Activated CD8-positive, alpha-beta memory T cell treated with anti-CD3 and anti-CD28 coated beads, Interleukin-2, amount 10 ng/mL, durations not matched to agents 7 days and 5 days (primary cell): ENCODE measurements at regions not wholly inside any gene's neighbourhood (a gene's known extent, or its start where the extent isn't known, plus 50 kb on each side); places are given as distances from the start of the nearest gene placed in this dataset.
"Not testable (repeated sequence)": the region's sequence is repeated elsewhere in the genome, so short reads cannot be mapped to it uniquely, and the experiment has no call there.

Source experiments
- ATAC-seq: fragments of 150-1000 bp; cut with Tn5 transposase; one replicate; pipeline ENCODE4 v1.10.0; 2021; ENCODE audit warnings: moderate library complexity
- CTCF ChIA-PET: fragments of 350-600 bp; sonication (Branson Sonifier 250); formaldehyde crosslinking; loops from one replicate; lab custom pipeline; 2021; ENCODE audit warnings: antibody characterized with exemption; lab: Charles Lee
- DNase-seq: peaks from one replicate; pipeline ENCODE4 v3.0.0-alpha.2; 2020
- H3K27ac Mint-ChIP-seq: one replicate; pipeline ENCODE4 v1.8.0; 2021; ENCODE audit warnings: mild to moderate bottlenecking, mixed read lengths
- H3K27me3 Mint-ChIP-seq: one replicate; pipeline ENCODE4 v1.8.0; 2021; ENCODE audit warnings: mixed read lengths
- H3K36me3 Mint-ChIP-seq: one replicate; pipeline ENCODE4 v1.8.0; 2021; ENCODE audit warnings: mild to moderate bottlenecking, mixed read lengths
- H3K4me1 Mint-ChIP-seq: one replicate; pipeline ENCODE4 v1.8.0; 2021; ENCODE audit warnings: mixed read lengths
- H3K4me3 Mint-ChIP-seq: one replicate; pipeline ENCODE4 v1.8.0; 2021; ENCODE audit warnings: mild to moderate bottlenecking, moderate library complexity, mixed read lengths
- H3K9me3 Mint-ChIP-seq: one replicate; pipeline ENCODE4 v1.8.0; 2022; ENCODE audit warnings: low read depth, mixed read lengths

DNA sequence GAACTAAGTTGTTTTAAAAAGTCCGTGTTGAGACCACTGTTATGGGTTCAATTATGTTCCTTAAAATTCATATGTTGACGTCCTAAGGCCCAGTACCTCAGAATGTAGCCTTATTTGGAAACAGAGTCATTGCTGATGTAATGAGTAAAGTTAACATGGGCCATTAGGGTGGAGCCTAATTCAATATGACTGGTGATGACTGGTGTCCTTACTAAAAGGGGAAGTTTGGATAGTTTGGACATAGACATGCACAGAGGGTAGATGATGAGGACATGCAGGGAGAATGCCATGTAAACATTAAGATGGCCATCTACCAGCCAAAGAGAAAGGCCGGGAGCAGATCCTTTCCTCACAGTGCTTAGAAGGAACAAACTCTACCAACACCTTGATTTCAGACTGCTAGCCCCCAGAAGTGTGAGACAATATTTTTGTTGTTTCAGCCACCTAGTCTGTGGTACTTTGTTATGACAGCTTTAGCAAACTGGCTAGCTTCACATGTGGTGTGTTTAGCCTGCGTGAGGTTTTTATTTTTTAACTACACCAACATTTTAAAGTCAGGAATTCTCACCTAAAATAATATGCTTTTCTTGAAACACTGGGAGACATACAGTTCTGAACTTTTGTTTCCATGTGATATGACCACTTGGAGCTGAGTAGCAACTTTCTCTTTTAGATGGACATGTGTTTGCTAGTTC, 135.3 kb downstream of the YIPF5 start:
- ATAC-seq (no peak), DNase-seq (no peak)
- H3K27ac Mint-ChIP-seq = no peak overlapping the region
- CTCF ChIA-PET = no interaction called here
- H3K36me3 Mint-ChIP-seq = no peaks in the 10 kb centered on the region
- H3K4me3 Mint-ChIP-seq = no peak overlapping the region
- H3K27me3 Mint-ChIP-seq = peaks cover 9% of the 10 kb centered on the region
- no peaks in the 10 kb centered on the region for H3K9me3 Mint-ChIP-seq
- H3K4me1 Mint-ChIP-seq = no peaks in the 10 kb centered on the region

DNA sequence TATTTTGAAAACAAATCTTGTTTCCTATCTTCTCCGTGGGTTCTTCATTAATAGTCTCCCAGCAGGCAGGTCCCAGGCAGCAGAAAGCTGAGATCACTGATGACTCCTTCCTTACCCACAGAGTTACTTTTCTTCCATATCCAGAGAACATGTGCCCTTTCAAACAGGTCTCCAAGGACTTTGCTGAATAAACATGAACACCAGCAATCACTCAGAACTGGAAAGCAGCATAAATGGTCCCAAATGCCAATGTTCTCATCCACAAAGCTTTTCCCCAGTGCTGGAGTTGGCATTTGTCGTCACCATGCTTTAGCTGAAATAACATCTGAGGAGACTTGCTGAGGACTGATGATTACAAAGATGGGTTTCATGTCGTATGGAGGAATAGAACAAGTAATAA, 134.0 kb downstream of the YIPF5 start:
- no peak overlapping the region for H3K27ac Mint-ChIP-seq
- no peaks in the 10 kb centered on the region for H3K36me3 Mint-ChIP-seq
- ATAC-seq (no peak), DNase-seq (no peak)
- H3K4me1 Mint-ChIP-seq = no peaks in the 10 kb centered on the region
- CTCF ChIA-PET = no interaction called here
- peaks cover 9% of the 10 kb centered on the region for H3K27me3 Mint-ChIP-seq
- H3K4me3 Mint-ChIP-seq = no peak overlapping the region
- no peaks in the 10 kb centered on the region for H3K9me3 Mint-ChIP-seq

DNA sequence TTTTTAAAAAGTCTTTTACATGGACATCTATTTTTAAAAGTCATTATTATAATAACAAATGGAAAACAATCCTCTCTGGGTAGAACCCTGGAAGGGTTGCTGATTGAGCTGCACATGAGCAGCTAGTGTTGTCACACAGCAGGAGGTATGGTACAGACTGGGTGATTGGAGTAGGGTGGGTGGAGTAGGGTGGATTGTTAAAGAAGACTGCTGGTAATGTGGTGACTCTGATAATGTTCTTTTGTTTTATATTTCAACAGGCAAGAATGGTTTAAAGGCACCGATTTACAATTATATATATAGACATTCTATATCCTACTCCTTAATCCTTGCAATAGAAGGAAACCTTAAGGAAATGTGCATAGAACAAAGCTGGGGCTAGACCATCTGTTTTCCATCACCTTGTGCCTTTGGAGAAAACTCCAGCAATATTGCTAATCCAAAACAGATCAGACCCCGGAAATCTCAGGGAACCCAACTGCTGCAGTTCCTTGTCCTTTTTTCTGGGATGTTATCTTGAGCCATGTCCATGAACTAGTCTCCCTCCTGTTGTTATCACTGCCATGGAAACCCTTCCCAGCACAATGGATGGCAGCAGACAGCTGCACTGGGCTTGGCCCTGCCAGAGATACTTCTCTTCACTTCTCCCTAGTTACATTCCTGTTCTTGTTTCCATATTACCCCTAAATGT, 129.7 kb downstream of the YIPF5 start:
- Mint-ChIP-seq H3K4me1 (no peaks in the 10 kb centered on the region), H3K4me3 (no peak overlapping the region), H3K9me3 (no peaks in the 10 kb centered on the region), H3K27ac (no peak overlapping the region), H3K27me3 (peaks cover 4% of the 10 kb centered on the region), H3K36me3 (no peaks in the 10 kb centered on the region)
- DNase-seq (no peak), ATAC-seq (no peak)
- CTCF ChIA-PET = no interaction called here

DNA sequence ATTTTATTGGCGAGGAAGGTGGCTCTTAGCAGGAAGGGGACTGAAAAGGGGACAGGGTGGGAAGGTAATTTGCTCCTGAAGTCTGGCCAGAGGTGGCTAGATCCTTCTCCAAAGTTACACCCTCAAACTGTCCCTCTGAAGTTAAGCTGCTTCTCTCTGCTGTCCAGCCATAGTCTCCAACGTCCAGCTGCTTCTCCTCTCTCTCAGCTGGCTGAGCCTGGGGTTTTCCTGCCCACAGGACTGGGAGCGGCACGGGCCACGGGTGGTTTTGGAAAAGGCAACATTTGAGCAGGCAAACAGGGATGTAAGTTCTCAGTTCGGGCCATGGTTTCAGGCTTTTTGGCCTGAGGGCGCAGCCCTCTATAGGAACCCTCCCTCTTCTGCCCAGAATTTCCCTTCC, 128.3 kb downstream of the YIPF5 start:
- ATAC-seq = no peak
- H3K4me1 Mint-ChIP-seq = no peaks in the 10 kb centered on the region
- no peak overlapping the region for H3K27ac Mint-ChIP-seq
- H3K36me3 Mint-ChIP-seq = no peaks in the 10 kb centered on the region
- no peak overlapping the region for H3K4me3 Mint-ChIP-seq
- H3K27me3 Mint-ChIP-seq = peaks cover 3% of the 10 kb centered on the region
- H3K9me3 Mint-ChIP-seq = no peaks in the 10 kb centered on the region
- no peak for DNase-seq
- CTCF ChIA-PET = no interaction called here

DNA sequence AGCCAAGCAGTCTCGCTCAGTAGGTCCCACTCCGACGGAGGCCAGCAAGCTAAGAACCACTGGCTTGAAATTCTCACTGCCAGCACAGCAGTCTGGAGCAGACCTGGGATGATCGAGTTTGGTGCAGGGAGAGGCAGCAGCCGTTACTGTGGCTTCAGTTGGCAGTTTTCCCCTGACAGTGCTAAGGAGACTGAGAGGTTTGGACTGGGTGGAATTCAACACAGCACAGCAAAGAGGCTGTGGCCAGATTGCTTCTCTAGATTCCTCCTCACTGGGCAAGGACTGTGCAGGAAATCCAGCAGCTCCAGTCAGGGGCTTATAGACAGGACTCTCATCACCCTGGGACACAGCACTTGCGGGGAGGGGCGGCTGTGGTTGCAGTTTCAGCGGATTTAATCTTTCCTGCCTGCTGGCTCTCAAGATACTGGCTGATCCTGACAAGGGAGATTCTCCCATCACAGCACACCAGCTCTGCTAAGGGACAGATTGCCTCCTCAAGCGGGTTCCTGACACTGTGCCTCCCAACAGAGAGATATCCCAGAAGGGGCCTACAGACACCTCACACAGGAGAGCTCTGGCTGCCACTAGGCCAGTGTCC, 122.1 kb downstream of the YIPF5 start:
- CTCF ChIA-PET = no interaction called here
- Mint-ChIP-seq H3K36me3 (no peaks in the 10 kb centered on the region), H3K4me1 (no peaks in the 10 kb centered on the region), H3K9me3 (no peaks in the 10 kb centered on the region), H3K4me3 (no peak overlapping the region), H3K27ac (no peak overlapping the region), H3K27me3 (peaks cover 9% of the 10 kb centered on the region)
- no peak for ATAC-seq
- DNase-seq = no peak

DNA sequence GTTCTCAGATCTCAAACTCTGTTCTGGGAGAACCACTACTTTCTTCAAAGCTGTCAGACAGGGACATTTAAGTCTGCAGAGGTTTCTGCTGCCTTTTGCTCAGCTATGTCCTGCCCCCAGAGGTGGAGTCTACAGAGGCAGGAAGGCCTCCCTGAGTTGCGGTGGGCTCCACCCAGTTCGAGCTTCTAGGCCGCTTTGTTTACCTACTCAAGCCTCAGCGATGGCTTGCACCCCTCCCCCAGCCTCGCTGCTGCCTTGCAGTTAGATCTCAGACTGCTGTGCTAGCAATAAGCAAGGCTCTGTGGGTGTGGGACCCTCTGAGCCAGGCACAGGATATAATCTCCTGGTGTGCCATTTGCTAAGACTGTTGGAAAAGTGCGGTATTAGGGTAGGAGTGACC, 115.1 kb downstream of the YIPF5 start:
- not testable (repeated sequence) for H3K36me3 Mint-ChIP-seq, ATAC-seq, DNase-seq

DNA sequence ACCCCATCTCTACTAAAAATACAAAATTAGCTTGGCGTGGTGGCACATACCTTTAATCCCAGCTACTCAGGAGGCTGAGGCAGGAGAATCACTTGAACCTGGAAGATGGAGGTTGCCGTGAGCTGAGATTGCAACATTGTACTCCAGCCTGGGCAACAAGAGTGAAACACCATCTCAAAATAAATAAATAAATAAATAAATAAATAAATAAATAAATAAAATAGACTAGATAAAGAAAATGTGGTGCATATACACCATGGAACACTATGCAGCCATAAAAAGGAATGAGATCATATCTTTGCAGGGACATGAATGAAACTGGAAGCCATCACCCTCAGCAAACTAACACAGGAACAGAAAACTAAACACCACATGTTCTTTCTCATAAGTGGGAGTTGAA, 110.4 kb downstream of the YIPF5 start:
- H3K4me3 Mint-ChIP-seq, CTCF ChIA-PET, H3K4me1 Mint-ChIP-seq, DNase-seq, H3K36me3 Mint-ChIP-seq, ATAC-seq, H3K27ac Mint-ChIP-seq, H3K9me3 Mint-ChIP-seq: not testable (repeated sequence)
- peaks cover 13% of the 10 kb centered on the region for H3K27me3 Mint-ChIP-seq

More for the DNA sequence above, 115.1 kb downstream of the YIPF5 start:
- H3K4me3 Mint-ChIP-seq, H3K4me1 Mint-ChIP-seq, CTCF ChIA-PET, H3K9me3 Mint-ChIP-seq, H3K27ac Mint-ChIP-seq: not testable (repeated sequence)
- peaks cover 12% of the 10 kb centered on the region for H3K27me3 Mint-ChIP-seq

DNA sequence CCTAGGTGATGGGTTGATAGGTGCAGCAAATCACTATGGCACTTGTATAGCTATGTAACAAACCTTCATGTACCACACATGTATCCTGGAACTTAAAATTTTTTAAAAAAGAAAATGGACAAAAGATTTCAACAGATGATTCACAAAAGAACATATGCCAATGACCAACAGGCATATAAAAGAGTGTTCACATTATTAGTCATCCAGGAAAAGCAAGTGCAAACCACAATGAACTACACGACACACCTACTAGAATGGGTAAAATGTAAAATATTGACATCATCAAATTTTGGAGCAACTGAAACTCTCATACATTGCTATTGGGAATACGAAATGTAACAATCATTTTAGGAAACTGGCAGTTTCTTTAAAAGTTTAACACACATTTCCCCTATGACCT, 109.9 kb downstream of the YIPF5 start:
- Mint-ChIP-seq H3K36me3 (no peaks in the 10 kb centered on the region), H3K4me3 (no peak overlapping the region), H3K9me3 (peaks cover 3% of the 10 kb centered on the region), H3K27ac (no peak overlapping the region), H3K27me3 (peaks cover 13% of the 10 kb centered on the region), H3K4me1 (peaks cover 5% of the 10 kb centered on the region)
- DNase-seq (no peak), ATAC-seq (no peak)
- CTCF ChIA-PET = no interaction called here

DNA sequence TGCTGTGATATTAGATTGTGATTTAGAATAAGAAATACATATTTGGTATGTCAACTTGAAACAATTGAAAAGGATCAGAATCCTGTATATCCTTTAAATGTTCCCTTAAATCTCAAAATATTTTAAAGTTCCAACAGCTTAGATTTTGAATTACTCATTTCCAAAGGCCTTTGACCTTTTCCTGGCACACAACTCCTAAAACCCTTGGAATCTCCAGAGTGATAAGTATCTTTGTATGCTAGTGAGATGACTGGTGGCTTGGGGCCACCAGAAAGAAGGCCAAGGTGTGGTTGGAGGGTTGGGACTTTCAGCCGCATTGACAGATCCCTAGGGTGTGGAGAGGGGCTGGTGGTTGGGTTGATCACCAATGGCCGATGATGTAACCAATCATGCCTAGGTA, 104.7 kb downstream of the YIPF5 start:
- Mint-ChIP-seq H3K27me3 (peaks cover 2% of the 10 kb centered on the region), H3K4me3 (no peak overlapping the region), H3K36me3 (no peaks in the 10 kb centered on the region), H3K9me3 (peaks cover under 1% of the 10 kb centered on the region), H3K4me1 (peaks cover under 1% of the 10 kb centered on the region), H3K27ac (no peak overlapping the region)
- DNase-seq (no peak), ATAC-seq (no peak)
- CTCF ChIA-PET = no interaction called here

DNA sequence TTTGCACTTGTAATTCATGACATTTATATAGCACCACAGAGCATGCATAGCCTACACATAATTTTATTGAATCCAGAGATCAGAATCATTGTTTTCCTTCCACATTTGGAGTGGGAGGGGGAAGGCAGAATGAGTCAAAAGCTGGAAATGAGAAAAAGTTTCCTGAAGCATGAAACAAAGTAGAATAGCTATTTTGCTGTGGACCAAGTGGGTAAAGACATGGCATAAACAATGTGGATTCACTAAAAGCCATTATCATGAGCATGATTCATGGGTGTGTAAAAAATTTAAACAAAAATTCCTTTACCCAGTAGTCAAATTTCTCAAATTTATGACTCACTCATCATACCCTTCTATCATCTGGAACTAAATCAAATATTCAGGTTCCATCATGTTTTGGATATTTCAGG, 97.9 kb downstream of the YIPF5 start:
- DNase-seq (no peak), ATAC-seq (no peak)
- Mint-ChIP-seq H3K4me1 (no peaks in the 10 kb centered on the region), H3K4me3 (no peak overlapping the region), H3K36me3 (no peaks in the 10 kb centered on the region), H3K9me3 (peaks cover 2% of the 10 kb centered on the region), H3K27me3 (peaks cover 8% of the 10 kb centered on the region), H3K27ac (no peak overlapping the region)
- CTCF ChIA-PET = no interaction called here

DNA sequence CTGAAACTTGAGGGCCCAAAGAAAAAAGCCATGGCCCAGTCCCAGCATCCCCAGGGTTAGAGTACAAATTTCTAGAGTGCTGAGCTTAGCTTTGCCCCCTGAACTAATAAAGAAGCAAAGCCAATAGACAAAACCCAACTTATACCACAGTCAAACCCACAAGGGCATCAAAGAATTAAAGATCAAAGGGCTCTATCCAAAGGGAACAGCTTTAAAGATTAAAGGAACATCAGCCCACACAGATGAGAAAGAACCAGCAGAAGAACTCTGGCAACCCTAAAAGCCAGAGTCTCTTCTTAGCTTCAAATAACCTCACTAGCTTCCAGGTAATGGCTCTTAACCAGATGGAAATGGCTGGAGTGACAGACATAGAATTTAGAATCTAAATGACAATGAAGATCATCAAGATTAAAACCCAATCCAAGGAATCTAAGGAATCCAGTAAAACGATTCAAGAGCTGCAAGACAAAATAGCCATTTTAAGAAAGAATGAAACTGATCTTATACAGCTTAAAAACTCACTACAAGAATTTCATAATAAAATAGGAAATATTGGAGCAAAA, 93.9 kb downstream of the YIPF5 start:
- Mint-ChIP-seq H3K4me3 (no peak overlapping the region), H3K9me3 (peaks cover 5% of the 10 kb centered on the region), H3K36me3 (no peaks in the 10 kb centered on the region), H3K4me1 (no peaks in the 10 kb centered on the region), H3K27ac (no peak overlapping the region), H3K27me3 (peaks cover 20% of the 10 kb centered on the region)
- ATAC-seq (no peak), DNase-seq (no peak)
- CTCF ChIA-PET = no interaction called here

DNA sequence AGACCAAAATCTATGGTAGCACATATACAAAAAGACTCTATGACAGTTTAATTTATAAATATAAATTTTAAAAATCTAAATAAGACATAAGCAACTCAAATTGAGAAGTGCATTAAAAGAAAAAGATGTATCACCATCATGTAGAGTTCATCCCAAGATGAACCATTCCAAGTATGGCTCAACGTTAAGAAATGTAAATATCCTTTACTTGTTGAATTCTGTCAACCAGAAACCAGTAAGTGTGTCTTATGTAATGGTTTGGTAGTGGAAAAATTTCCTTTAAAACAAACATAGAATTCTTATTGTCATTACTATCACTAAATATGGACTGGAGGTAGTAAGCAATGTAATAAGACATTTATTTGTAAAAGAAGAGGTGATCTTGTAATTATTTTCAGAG, 87.3 kb downstream of the YIPF5 start:
- CTCF ChIA-PET = no interaction called here
- no peak for ATAC-seq
- no peaks in the 10 kb centered on the region for H3K36me3 Mint-ChIP-seq

DNA sequence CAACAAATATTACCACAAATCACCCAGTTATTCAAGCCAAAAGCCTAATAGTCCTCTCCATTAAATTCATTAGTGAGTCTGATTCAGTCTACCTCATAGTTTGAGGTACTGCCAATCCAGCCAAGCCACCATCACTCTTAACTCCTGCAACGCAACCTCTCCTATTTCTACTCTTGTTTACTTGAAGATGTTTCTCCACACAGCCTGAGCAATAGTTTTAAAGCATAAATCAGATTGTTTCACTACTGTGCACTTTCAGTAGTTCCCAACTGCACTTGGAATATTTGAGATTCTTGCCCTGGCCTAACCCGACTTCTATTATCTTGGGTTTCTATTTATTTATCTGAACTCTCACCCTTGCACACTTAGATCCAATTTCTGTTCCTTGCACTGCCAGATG, 85.5 kb downstream of the YIPF5 start:
- H3K4me3 Mint-ChIP-seq = no peak overlapping the region
- peaks cover 5% of the 10 kb centered on the region for H3K4me1 Mint-ChIP-seq
- H3K9me3 Mint-ChIP-seq = no peaks in the 10 kb centered on the region
- H3K27me3 Mint-ChIP-seq = peaks cover 4% of the 10 kb centered on the region
- no peak overlapping the region for H3K27ac Mint-ChIP-seq
- CTCF ChIA-PET = no interaction called here
- H3K36me3 Mint-ChIP-seq = no peaks in the 10 kb centered on the region
- DNase-seq = no peak
- ATAC-seq = no peak

More for the DNA sequence above, 87.3 kb downstream of the YIPF5 start:
- DNase-seq = no peak
- Mint-ChIP-seq H3K9me3 (peaks cover 2% of the 10 kb centered on the region), H3K27me3 (peaks cover 9% of the 10 kb centered on the region), H3K27ac (no peak overlapping the region), H3K4me3 (no peak overlapping the region), H3K4me1 (no peaks in the 10 kb centered on the region)

DNA sequence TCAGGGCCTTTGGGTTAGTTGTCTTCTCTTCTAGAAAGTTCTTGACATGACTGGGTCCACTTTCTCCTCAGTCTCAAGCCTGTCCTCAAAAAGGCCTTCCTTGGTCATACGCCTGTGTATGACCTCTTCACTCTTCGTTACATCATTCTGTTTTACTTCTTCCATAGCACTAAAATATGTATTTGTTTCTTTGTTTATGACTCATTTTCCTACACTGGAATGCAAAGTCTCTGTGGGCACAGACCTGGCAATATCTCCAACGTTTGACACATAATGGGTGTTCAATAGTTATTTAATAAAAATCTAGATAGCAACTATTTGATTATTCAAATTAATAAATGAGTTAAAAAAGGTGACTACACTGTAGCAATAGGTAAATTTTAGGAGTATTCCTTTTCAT, 85.1 kb downstream of the YIPF5 start:
- Mint-ChIP-seq H3K4me3 (no peak overlapping the region), H3K27ac (no peak overlapping the region), H3K27me3 (peaks cover 4% of the 10 kb centered on the region), H3K36me3 (no peaks in the 10 kb centered on the region), H3K4me1 (peaks cover 5% of the 10 kb centered on the region), H3K9me3 (no peaks in the 10 kb centered on the region)
- CTCF ChIA-PET = no interaction called here
- ATAC-seq (no peak), DNase-seq (no peak)
